ENCODE measurements at regions not wholly inside any gene's neighbourhood (a gene's known extent, or its start where the extent isn't known, plus 50 kb on each side); places are given as distances from the start of the nearest gene placed in this dataset.

DNA sequence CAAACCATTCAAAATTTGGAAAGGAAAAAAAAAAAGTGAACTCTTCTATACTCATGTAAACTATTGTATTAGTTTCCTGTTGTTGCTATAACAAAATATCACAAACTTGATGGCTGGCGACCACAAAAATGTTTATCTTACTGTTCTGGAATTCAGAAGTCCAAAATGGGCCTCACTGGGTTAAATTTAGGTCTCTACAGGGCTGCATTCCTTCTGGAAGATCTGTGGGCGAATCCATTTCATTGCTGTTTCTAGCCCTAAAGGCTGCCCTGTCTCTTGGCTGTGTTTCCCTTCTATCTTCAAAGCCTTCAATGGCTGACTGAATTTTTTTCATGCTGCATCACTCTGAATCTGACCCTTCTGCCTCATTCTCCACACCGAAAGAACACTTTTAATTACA, 105.1 kb upstream of the NAV3 start:
- H3K4ac ChIP-seq (ENCODE audit: low read depth, low read length) = no peak overlapping the region
- H3K27me3 Mint-ChIP-seq (ENCODE audit: low read depth) = no peaks in the 10 kb centered on the region
- no peak overlapping the region for H3K18ac ChIP-seq (ENCODE audit: insufficient read length, low read depth, low read length)
- no peaks in the 10 kb centered on the region for H3K9me3 Mint-ChIP-seq
- H3K4me1 ChIP-seq (ENCODE audit: insufficient read depth, low read length) = no peaks in the 10 kb centered on the region
- no peak overlapping the region for H4K5ac ChIP-seq (ENCODE audit: insufficient read length, low read depth, low read length)
- no peak overlapping the region for H2AK5ac ChIP-seq (ENCODE audit: insufficient read length, low read length)
- no CpG with 5 or more reads among the region's 3 CpGs for WGBS (ENCODE audit: extremely low coverage, insufficient read length, low lambda C conversion rate)
- H3K27ac Mint-ChIP-seq = no peak overlapping the region; a peak in 2 of 7 replicates
- H4K20me1 ChIP-seq (ENCODE audit: control insufficient read depth, insufficient read depth, insufficient read length) = no peaks in the 10 kb centered on the region
- H4K8ac ChIP-seq (replicated peaks; ENCODE audit: insufficient read length, low read depth, low read length) = no peak overlapping the region
- no peak overlapping the region for H2AFZ ChIP-seq (ENCODE audit: low read length)
- DNase-seq = no peak
- H3K36me3 Mint-ChIP-seq (ENCODE audit: insufficient read depth in 1 of 3, low read depth in 3 of 3) = no peaks in the 10 kb centered on the region
- H3K14ac ChIP-seq (ENCODE audit: insufficient read depth, low read length) = no peak overlapping the region
- no peak overlapping the region for H2BK12ac ChIP-seq (ENCODE audit: insufficient read length, low read depth, low read length)
- no peak overlapping the region for H3K4me3 Mint-ChIP-seq
- no peak overlapping the region for H2BK5ac ChIP-seq (ENCODE audit: insufficient read length, low read length)
- H3K23me2 ChIP-seq (ENCODE audit: insufficient read length, low read depth, low read length, poor library complexity, severe bottlenecking) = no peaks in the 10 kb centered on the region
- no peak overlapping the region for H3K9ac ChIP-seq (ENCODE audit: extremely low read depth, insufficient read length, low read length)
- H3T11ph ChIP-seq (ENCODE audit: low read length) = no peak overlapping the region
- H3K27ac ChIP-seq (ENCODE audit: insufficient read length, low read depth, low read length) = no peak overlapping the region
- TF ChIP-seq CTCF (conservative IDR thresholded peaks at IDR 0.05) = no peak
- H3K27me3 ChIP-seq (ENCODE audit: insufficient read depth, low read length) = no peaks in the 10 kb centered on the region
- H2BK20ac ChIP-seq (ENCODE audit: low read depth, low read length, poor library complexity, severe bottlenecking) = no peak overlapping the region
- H3K79me1 ChIP-seq (ENCODE audit: insufficient read depth, low read depth, low read length, poor library complexity, severe bottlenecking) = no peaks in the 10 kb centered on the region
- no peak overlapping the region for H3K4me2 ChIP-seq (ENCODE audit: insufficient read depth, insufficient read length, low read length)
- no peaks in the 10 kb centered on the region for H3K9me3 ChIP-seq (ENCODE audit: control insufficient read depth, low read depth, low read length)
- H3K79me2 ChIP-seq (ENCODE audit: insufficient read depth, low read length) = no peaks in the 10 kb centered on the region
- H3K23ac ChIP-seq (ENCODE audit: insufficient read length, low read depth, low read length) = no peak overlapping the region
- no peak overlapping the region for H2BK120ac ChIP-seq (ENCODE audit: low read depth, low read length, poor library complexity, severe bottlenecking)
- H3K4me1 Mint-ChIP-seq = peaks cover 0 to 4% of the 10 kb centered on the region in 2 experiments; a peak in 2 of 4 replicates
- H2BK15ac ChIP-seq (ENCODE audit: low read depth, low read length) = no peak overlapping the region
- H3K56ac ChIP-seq (ENCODE audit: insufficient read length, low read depth, low read length) = no peak overlapping the region
- no peak overlapping the region for H4K91ac ChIP-seq (ENCODE audit: insufficient read length, low read depth, low read length)
